ENCODE measurements at regions not wholly inside any gene's neighbourhood (a gene's known extent, or its start where the extent isn't known, plus 50 kb on each side); places are given as distances from the start of the nearest gene placed in this dataset.
"Not testable (repeated sequence)": the region's sequence is repeated elsewhere in the genome, so short reads cannot be mapped to it uniquely, and the experiment has no call there.

DNA sequence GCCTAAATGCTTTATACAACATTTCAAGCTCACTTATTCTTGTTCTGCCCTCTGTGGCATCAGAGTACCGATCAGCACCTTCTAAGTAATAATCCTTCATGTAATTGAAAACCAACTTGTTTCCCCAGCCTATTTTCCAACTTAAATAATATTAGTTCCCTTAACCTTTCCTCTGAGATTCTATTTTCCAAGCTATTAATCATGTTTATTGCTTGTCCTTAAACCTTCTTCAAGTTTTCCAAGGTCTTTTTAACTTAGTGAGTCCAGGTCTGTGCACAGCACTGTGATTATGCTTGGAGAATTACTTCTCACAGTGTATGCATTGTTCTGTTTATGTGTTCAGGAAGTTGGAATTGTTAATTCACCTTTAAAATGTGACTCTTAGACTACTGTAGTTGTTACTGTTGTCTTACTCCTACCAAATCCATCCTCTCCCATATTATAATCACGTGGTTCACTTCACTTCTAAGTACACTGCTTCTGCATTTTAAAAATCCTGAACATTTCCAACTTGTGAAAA lies 1039.3 kb upstream of the FOXG1 start:
- no peak for DNase-seq (ENCODE audit: low read depth in 3 of 3)

DNA sequence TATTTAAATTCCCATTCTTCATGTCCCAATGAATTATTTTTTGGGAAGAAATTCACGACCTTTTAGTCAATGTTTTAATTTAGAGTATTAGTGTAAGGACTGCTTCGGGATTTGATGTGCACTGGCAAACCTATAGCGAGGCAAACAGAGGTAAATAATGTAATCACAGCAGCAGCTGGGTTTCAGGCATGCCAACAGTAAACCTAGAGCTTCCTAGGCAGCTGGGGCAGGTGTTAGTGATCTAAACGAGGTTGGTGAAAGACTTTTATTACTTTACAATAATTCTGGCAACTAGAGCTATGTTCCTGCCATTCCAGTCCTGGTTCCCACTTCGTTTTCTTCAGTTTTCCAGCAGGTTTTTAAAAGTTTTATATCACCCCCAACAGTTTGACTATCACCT lies 1036.4 kb upstream of the FOXG1 start:
- DNase-seq (ENCODE audit: low read depth in 3 of 3), result no peak

DNA sequence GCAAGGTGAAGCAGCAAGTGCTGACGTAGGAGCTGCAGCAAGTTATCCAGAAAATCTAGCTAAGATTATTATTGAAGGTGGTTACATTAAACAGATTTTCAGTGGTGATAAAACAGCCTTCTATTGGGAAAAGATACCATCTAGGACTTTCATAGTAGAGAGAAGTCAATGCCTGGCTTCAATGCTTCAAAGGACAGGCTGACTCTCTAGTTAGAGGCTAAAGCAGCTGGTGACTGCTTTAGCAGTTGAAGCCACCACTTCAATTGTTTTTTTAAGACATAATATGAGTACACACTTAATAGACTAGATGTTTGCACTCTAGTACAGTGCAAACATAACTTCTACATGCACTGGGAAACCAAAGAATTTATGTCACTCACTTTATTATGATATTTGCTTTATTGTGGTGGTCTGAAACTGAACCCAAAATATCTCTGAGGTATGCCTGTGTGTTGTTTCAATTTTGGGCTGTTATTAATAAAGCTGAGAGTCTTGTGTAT lies 1026.9 kb upstream of the FOXG1 start:
- no peak for DNase-seq (ENCODE audit: low read depth in 3 of 3)

DNA sequence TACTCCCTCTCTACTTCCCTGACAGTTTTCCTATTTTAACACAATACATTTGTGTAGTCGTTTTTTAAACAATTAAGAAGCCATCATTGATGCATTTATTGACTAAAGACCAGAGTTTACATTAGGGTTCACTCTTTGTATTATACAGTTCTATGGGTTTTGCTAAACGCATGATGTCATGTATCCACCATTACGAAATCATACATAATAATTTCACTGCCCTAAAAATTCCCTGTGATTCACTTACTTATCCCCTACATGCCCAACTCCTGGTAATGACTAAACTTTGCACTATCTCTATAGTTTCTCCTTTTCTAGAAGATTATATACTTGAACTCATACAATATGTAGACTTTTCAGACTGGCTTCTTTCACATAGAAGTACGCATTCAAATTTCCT lies 1016.5 kb upstream of the FOXG1 start:
- no peak for DNase-seq (ENCODE audit: low read depth in 3 of 3)

DNA sequence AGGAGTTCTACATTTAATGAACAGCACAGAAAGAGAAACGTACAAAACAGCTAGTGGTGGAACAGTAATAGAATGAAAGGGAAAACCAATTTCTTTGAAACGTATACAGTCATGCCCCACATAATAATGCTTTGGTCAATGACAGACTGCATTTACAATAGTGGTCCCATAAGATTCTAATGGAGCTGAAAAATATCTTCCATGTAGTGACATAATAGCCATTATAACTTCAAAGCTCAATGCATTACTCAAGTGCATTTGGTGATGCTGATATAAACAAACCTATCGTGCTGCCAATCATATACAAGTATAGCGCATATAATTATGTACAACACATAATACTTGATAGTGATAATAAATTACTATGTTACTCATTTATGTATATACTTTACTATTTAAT lies 1008.9 kb upstream of the FOXG1 start:
- DNase-seq (ENCODE audit: low read depth in 3 of 3), result not testable (repeated sequence)

DNA sequence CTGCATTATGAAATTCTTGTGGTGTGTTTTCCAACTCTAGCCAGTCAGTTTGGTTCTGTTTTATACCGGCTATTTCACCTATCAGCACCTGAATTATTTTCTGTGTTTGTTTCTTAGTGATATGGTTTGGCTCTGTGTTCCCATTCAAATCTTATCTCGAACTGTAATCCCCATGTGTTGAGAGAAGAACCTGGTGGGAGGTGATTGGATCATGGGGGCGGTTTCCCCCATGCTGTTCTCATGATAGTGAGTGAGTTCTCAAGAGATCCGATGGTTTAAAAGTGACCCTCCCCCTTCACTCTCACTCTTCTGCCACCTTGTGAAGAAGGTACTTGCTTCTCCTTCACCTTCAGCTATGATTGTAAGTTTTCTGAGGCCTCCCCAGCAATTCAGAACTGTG lies 1006.2 kb upstream of the FOXG1 start:
- not testable (repeated sequence) for DNase-seq (ENCODE audit: low read depth in 3 of 3)

DNA sequence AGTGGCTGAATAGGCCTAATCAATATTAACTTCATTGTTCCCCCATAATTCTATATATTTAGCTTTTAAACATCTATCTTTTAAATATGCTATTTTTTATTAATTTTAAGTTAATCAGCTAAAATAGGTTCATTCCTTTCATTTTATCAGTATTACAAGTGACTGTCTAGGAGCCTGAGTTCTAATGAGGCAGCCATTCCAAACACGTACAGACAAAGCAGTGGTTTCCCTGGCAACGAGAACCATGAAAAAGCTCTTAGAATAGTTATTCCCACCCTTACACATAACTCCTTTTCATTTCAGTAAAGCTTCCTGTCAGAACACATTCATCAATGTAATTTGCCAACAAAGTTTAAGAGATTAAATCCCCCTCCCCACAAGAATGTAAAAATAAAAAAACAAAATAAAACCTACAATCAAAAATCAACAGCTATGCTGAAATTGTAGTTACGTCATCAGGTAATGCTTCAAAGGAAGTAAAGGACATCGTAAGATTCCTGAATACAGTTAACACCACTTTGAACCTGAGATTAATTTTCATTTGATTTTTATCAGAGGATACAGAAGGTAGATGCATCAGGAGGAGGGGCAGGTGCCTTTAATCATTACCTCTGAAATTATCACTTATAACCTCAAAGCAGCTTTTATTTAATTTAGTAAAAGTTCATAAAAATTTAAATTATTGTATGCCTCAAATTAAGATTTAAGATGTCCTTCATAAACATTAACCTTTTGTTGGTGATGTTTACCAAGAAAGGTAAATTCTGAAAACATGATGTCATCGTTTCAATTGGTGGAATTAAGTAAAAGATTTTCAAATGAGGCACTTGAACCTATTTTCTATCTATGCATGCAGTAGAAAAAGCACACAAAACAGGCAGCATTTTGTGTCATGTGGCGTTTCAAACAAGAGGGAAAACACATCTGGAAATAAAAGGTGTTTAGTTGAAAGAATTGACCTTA lies 967.2 kb upstream of the FOXG1 start:
- DNase-seq (ENCODE audit: low read depth in 3 of 3), result not testable (repeated sequence)

DNA sequence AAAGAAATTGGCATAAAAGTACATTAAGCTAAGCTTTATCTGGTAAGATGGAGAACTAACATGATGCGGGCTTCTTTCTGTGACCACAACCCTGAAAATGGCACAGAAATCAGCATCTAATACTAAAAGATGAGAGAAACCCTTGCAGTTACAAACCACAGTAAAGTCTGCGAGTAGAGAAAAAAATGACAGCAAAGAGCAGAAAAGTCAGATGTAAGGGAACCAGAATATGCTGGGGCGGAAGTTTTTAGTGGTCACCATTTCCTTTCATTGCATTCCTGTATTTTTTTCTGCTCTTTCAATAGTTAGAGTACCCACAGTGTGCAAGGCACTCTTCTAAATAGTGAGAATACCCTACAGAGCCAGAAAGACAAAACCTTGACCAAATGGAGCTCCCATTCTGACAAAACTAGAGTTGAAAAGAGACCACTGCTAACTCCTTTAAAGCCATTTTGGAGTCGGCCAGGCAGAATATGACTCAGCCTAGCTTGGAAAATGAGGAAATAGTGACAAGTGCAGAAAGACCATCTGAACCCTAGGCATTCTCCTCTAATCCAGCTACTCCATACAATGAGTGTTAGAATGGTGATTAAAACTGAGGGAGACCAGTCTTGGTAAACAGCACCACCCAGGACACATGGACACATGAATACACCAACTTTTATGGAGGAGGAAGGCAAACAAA lies 948.7 kb upstream of the FOXG1 start:
- not testable (repeated sequence) for DNase-seq (ENCODE audit: low read depth in 3 of 3)

DNA sequence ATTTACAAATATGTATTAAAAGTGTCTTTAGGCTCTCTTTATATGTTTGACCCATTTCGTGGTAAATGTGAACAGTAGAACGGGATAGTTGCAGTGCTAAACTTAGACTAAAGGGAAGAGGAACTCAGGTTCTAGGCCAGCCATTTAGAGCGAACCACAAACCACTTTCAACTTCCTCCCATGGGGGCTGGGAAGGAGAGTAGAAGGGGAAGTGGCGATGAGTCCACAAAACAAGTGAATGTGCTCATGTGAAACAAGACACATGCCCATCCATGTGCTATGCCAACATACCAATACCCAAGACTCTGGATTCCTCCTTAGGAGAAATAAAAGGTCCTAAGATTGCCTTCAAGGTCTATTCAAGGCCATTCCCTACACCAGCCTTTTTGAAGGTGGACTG lies 940.4 kb upstream of the FOXG1 start:
- DNase-seq (ENCODE audit: low read depth in 3 of 3), result not testable (repeated sequence)

DNA sequence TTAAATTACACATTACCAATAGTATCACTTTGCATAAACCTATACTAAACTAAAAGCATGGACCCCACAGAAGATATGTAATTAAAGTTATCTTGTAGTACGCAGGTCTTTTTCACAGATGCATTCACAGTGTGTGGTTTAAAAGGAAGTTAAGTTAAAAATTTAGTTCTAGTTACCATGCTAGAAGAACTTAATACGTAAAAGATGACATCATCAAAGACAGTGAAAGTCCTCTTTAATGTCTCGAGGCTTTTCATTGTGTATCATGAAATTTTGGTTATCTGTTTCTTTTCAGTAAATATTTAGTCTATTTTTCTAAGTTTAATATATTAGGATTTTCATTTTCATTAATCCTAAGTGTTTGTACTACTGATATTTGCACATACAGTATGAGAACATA lies 934.6 kb upstream of the FOXG1 start:
- not testable (repeated sequence) for DNase-seq (ENCODE audit: low read depth in 3 of 3)

DNA sequence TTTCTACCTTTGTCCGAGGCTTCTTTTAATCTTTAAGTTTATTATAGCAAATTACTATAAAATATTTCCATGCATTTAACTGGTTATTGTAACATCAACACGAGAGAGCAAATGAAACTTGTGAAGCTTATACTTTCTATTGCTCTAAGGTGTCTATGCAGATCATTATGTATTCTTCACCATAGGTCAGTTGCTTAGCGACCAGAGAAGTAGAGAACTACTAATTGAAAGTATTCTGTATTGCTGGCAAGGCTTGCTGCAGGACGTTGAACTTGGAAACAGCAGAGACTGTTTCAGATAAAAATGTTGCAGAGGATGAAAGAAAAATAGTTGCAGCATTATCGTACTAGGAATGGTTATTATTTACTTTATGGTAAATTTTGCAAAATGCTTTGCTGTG lies 933.6 kb upstream of the FOXG1 start:
- DNase-seq (ENCODE audit: low read depth in 3 of 3), result not testable (repeated sequence)

DNA sequence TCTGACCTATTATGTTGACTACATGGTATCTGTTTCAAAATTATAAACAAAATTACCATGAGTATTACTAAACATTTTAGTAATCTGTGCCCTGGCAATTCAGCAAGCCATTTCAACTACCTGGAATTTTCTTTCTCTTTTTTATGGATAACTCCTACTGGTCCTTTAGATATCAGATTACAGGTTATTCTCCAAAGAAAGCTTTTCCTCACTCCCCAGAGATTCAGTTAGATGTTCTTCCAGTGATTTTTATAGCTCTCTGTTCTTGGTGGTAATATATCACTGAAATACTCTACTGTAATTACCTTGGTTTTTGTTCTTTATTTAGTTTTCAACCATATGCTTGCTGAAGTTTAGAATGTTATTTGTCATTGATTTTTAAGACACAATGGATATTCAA lies 930.2 kb upstream of the FOXG1 start:
- DNase-seq (ENCODE audit: low read depth in 3 of 3), result no peak

DNA sequence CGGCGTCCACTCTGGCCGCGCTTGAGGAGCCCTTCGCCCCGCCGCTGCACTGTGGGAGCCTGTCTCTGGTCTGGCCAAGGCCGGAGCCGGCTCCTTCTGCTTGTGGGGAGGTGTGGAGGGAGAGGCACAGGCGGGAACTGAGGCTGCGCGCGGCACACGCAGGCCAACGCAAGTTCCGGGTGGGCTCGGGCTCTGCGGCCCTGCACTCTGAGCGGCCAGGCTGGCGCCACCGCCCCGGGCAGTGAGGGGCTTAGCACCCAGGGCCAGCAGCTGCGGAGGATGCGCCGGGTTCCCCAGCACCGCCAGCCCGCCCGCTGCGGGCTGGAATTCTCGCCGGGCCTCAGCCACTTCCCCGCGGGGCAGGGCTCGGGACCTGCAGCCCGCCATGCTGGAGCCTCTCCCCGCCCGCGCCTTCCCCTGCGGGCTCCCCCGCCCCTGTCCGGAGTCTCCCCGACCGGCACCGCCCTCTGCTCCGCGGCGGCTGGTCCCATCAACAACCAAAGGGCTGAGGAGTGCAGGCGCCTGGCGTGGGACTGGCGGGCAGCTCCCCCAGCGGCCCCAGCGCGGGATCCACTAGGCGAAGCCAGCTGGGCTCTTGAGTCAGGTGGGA lies 921.2 kb upstream of the FOXG1 start:
- no peak for DNase-seq (ENCODE audit: low read depth in 3 of 3)

DNA sequence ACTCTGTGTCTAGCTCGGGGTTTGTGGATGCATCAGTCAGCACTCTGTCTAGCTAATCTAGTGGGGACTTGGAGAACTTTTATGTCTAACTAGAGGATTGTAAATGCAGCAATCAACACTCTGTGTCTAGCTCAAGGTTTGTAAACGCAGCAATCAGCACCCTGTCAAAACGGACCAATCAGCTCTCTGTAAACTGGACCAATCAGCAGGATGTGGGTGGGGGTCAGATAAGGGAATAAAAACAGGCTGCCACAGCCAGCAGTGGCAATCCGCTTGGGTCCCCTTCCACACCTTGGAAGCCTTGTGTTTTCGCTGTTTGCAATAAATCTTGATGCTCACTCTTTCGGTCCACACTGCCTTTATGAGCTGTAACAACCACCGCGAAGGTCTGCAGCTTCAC lies 920.7 kb upstream of the FOXG1 start:
- no peak for DNase-seq (ENCODE audit: low read depth in 3 of 3)

DNA sequence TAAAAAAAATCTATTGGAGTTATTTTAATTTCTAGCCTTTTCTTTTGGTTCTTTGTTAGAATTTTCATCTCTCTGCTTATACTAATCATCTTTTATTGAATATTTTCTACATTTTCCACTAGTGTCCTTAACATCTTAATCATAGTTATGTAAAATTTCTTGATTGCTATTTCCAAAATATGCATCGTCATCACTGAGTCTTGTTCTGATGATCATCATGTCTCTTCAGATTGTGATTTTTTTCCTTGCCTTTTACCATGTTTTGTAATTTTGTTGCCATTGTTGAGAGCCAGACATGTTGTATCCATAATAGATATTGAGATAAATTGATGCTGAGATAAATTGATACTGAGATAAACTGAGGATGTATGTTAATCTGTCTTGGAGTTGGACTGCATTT lies 919.1 kb upstream of the FOXG1 start:
- not testable (repeated sequence) for DNase-seq (ENCODE audit: low read depth in 3 of 3)

DNA sequence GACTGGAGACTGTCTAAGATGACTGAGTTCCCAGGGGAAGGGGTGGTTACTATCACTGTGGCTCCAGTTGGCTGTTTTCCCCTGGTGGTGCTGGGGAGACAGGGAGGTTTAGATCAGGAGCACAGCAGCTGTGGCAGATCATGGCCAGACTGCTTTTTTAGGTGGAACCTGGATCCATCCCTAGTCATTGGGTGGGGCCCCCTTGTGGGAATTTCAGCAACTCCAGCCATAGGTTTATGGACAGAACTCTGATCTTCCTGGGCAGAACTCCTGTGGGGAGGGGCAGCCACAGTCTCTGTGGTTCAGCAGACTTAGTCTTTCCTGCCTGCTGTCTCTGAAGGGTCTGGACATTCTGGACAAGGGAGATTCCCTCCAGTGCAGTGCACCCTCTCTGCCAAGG lies 917.4 kb upstream of the FOXG1 start:
- DNase-seq (ENCODE audit: low read depth in 3 of 3), result not testable (repeated sequence)

DNA sequence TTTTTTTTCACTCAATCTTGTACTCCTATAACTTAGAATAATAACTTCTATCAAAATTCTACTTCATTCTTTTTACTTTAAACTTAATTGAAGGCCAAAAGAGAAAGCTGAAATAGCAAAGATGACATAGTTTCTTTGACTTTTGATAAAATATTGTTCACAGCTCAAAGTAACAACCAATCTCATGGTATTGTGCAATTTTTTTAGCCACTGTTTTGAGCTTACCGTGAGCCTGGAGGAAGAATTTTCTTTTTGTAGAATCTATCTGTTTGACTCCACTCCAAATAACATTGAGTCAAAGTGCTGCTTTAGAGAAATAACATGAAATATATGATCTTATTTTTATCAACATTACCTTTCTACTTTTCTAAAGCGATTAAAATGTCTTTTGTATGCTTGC lies 903.9 kb upstream of the FOXG1 start:
- DNase-seq (ENCODE audit: low read depth in 3 of 3), result no peak

DNA sequence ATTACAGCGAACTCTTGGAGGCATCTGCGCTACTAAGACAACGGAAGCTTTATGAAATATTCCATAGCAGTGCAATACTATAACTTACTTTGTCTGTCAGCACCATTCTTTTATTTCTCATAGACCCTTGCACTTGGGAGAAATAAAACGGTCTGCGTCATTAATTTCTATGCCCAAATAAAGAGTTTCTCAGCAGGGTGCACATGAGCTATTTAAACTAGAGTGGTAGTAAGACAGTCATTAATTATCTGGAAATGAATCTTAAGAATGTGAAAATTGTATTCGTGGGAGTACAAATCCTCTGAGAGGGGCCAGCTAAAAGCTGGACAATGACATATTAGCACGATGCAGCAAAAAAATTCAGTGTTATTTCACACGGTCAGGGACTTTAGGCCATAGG lies 903.4 kb upstream of the FOXG1 start:
- DNase-seq (ENCODE audit: low read depth in 3 of 3), result no peak

DNA sequence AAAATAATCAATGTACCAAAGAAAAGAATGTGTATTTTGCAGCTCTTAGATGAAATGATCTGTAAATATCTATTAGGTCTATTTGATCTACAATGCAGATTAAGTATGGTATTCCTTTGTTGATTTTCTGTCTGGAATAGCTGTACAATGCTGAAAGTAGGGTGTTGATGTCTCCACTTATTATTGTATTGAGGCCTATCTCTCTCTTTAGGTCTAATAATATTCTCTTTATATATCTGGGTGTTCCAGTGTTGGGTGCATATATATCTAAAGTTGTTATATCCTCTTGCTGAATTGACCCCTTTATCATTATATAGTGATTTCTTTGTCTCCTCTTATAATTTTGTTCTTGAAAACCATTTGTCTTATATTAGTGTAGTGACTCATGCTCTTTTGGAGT lies 885.5 kb upstream of the FOXG1 start:
- no peak for DNase-seq (ENCODE audit: low read depth in 3 of 3)

DNA sequence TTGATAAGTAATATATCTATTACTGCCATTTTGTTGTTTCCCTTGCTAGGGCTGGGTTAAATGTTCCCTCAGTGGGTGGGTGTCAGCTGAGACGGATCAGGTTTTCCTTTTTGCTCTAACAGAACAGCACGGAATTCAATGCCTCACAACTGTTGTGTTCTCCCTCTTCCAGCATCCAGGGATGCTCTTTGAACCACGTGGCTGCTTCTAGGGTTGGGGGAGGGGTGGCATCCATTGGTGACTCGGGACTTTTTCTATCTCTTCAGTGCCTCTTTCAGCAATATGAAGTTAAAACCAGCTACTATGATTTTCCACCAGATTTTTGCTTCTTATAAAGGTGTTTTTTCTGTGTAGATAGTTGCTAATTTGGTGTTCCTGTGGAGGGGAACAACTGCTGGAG lies 884.9 kb upstream of the FOXG1 start:
- no peak for DNase-seq (ENCODE audit: low read depth in 3 of 3)

DNA sequence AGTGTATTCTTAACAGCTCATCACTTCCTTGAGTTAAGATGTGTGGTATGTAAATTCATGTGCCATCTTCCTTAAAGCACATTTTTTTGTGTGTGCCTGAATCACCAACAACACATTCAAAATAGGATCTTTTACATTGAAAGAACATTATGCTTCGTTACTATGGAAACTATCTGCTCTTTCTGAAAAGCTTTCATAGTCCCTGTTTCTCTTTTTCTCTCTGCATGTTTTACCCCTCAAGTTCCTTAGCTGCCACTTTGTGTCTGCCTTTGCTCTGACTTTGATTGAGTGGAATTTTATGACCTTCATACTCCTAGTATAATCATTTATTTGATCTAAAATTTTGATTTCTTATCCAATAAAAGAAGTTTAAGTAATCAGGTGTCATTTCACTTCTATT lies 880.3 kb upstream of the FOXG1 start:
- no peak for DNase-seq (ENCODE audit: low read depth in 3 of 3)

DNA sequence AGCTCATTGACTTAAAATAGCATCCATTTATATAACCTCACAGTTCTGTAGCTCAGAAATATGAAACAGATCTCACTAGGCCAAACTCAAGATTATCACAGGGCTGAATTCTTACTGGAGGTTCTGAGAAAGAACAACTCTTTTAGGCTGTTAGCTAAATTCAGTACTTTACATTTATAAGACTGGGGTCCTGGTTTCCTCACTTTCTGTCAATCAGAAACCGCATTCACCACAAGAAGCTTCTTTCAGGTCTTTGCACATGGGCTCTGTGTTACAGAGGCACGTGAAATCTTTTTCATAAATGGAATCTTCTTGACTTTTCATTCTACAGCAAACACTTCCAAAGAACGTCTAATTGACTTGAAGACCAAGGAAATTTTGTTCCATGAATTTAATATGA lies 876.3 kb upstream of the FOXG1 start:
- no peak for DNase-seq (ENCODE audit: low read depth in 3 of 3)

Data from stimulated activated CD4-positive, alpha-beta T cell treated with anti-CD3 and anti-CD28 coated beads, TNF-alpha, amount 100 ng/mL, for 24 hours (primary cell).